ENCODE measurements at regions not wholly inside any gene's neighbourhood (a gene's known extent, or its start where the extent isn't known, plus 50 kb on each side); places are given as distances from the start of the nearest gene placed in this dataset.
A peak's percentile ranks its signal among the peaks of the same experiment; 100 is the strongest.
"Not testable (repeated sequence)": the region's sequence is repeated elsewhere in the genome, so short reads cannot be mapped to it uniquely, and the experiment has no call there.

- no peak for DNase-seq
- H3K4me3 Mint-ChIP-seq = no peak overlapping the region
- intact Hi-C loops (cut with micrococcal nuclease) = loop anchor here (5.0 kb wide), 1 partner anchor 33 kb away; no protein-coding TSS in a partner anchor
- H3K27ac Mint-ChIP-seq = no peak overlapping the region
- peaks cover 23% of the 10 kb centered on the region for H3K4me1 Mint-ChIP-seq
- no peaks in the 10 kb centered on the region for H3K9me3 Mint-ChIP-seq
- no peaks in the 10 kb centered on the region for H3K27me3 Mint-ChIP-seq
- no peaks in the 10 kb centered on the region for H3K36me3 Mint-ChIP-seq (ENCODE audit: low read depth)
Measured at GRCh38 chr1:212155219-212155618, 119.7 kb downstream of the DTL start.

DNA sequence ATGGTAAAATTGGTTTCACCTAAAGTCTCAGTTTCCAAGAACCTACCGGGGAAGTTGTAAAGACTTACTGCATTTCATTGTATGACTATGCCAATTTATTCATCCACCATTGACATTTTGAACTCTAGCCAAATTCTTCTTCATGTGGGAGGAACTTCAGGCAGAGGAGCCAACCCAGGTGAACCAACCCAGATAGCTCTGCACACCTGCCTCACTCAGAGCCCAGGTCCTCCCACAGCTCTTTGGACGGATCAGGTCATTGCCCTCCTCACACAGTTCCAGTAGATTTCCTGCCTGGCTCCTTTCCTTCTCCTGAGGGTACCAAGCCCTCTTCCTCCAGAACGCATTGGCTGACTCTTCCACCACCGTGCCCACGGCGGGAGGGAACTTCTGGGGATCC lies 121.7 kb downstream of the DTL start:
- Mint-ChIP-seq H3K27me3 (no peaks in the 10 kb centered on the region), H3K4me3 (no peak overlapping the region), H3K36me3 (ENCODE audit: low read depth) (no peaks in the 10 kb centered on the region), H3K27ac (no peak overlapping the region), H3K9me3 (peaks cover 3% of the 10 kb centered on the region), H3K4me1 (peaks cover 34% of the 10 kb centered on the region)
- no peak for DNase-seq
- intact Hi-C loops (cut with micrococcal nuclease) = loop anchor here (5.0 kb wide), 1 partner anchor 35 kb away; no protein-coding TSS in a partner anchor

GRCh38 chr1:212158912-212159796 lies 123.6 kb downstream of the DTL start:
- Mint-ChIP-seq H3K27ac (peak overlapping the region; percentile 63), H3K27me3 (no peaks in the 10 kb centered on the region), H3K4me3 (peak overlapping the region; percentile 17), H3K4me1 (peaks cover 41% of the 10 kb centered on the region), H3K36me3 (ENCODE audit: low read depth) (no peaks in the 10 kb centered on the region), H3K9me3 (peaks cover 3% of the 10 kb centered on the region)
- intact Hi-C loops (cut with micrococcal nuclease) = loop anchor here (5.0 kb wide), 1 partner anchor 37 kb away; no protein-coding TSS in a partner anchor
- DNase-seq = peak; percentile 75

- intact Hi-C loops (cut with micrococcal nuclease) = loop anchor here (1.0 to 2.0 kb wide), 4 partner anchors 57 to 133 kb away; partner anchors contain the start of gene PPP2R5A
- H3K9me3 Mint-ChIP-seq = peaks cover 3% of the 10 kb centered on the region
- peak overlapping the region; percentile 51 for H3K4me3 Mint-ChIP-seq
- peaks cover 41% of the 10 kb centered on the region for H3K4me1 Mint-ChIP-seq
- peak; percentile 67 for DNase-seq
- no peaks in the 10 kb centered on the region for H3K27me3 Mint-ChIP-seq
- H3K27ac Mint-ChIP-seq = peak overlapping the region; percentile 65
- H3K36me3 Mint-ChIP-seq (ENCODE audit: low read depth) = no peaks in the 10 kb centered on the region
Measured at GRCh38 chr1:212161231-212161781, 123.9 kb upstream of the PPP2R5A start.

- Mint-ChIP-seq H3K27ac (peak overlapping the region; percentile 72), H3K36me3 (ENCODE audit: low read depth) (no peaks in the 10 kb centered on the region), H3K4me3 (peak overlapping the region; percentile 47), H3K27me3 (no peaks in the 10 kb centered on the region), H3K9me3 (peaks cover 3% of the 10 kb centered on the region), H3K4me1 (peaks cover 37% of the 10 kb centered on the region)
- intact Hi-C loops (cut with micrococcal nuclease) = loop anchor here (2.0 kb wide), 1 partner anchor 16 kb away; no protein-coding TSS in a partner anchor
- DNase-seq = peak; percentile 79
Measured at GRCh38 chr1:212162635-212163034, 122.6 kb upstream of the PPP2R5A start.

DNA sequence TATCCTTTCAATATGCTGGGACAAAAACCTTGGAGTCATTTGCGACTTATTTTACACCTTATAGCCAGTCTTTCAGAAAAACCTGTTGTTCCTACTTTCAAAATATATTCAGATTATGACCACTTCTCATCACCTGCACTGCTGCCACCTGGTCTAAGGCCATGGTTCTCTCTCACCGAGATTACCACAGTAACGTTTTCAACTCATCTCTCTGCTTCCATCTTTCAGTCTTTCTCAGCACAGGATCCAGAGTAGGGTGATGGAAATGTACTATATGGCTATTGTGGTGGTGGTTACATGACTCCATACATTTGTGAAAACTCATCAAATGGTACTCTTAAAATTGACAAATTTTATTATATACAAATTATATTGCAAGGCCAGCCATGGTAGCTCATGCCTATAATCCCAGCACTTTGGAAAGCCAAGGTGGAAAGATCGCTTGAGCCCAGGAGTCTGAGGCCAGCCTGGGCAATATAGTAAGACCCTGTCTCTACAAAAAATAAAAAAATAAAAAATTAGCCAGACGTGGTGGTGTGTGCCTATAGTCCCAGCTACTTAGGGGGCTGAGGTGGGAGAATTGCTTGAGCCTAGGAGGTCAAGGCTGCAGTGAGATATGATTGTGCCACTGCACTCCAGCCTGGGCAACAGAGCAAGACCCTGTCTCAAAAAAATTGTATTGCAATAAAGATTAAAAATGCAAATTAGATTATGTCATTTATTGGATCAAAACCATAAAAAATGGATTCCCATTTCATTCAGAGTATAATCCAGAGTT lies 120.9 kb upstream of the PPP2R5A start:
- H3K36me3 Mint-ChIP-seq (ENCODE audit: low read depth) = peaks cover 2% of the 10 kb centered on the region
- no peaks in the 10 kb centered on the region for H3K27me3 Mint-ChIP-seq
- H3K27ac Mint-ChIP-seq = no peak overlapping the region
- H3K9me3 Mint-ChIP-seq = peaks cover 3% of the 10 kb centered on the region
- intact Hi-C loops (cut with micrococcal nuclease) = no loop called here
- no peak overlapping the region for H3K4me3 Mint-ChIP-seq
- no peak for DNase-seq
- H3K4me1 Mint-ChIP-seq = peaks cover 26% of the 10 kb centered on the region

GRCh38 chr1:212166244-212166643 lies 119.0 kb upstream of the PPP2R5A start:
- no peaks in the 10 kb centered on the region for H3K27me3 Mint-ChIP-seq
- peaks cover 3% of the 10 kb centered on the region for H3K36me3 Mint-ChIP-seq (ENCODE audit: low read depth)
- H3K4me3 Mint-ChIP-seq = no peak overlapping the region
- peaks cover 3% of the 10 kb centered on the region for H3K9me3 Mint-ChIP-seq
- intact Hi-C loops (cut with micrococcal nuclease) = no loop called here
- H3K27ac Mint-ChIP-seq = no peak overlapping the region
- no peak for DNase-seq
- H3K4me1 Mint-ChIP-seq = peaks cover 17% of the 10 kb centered on the region

GRCh38 chr1:212166644-212167043 lies 118.6 kb upstream of the PPP2R5A start:
- H3K27me3 Mint-ChIP-seq = no peaks in the 10 kb centered on the region
- peaks cover 13% of the 10 kb centered on the region for H3K4me1 Mint-ChIP-seq
- no peak overlapping the region for H3K27ac Mint-ChIP-seq
- H3K4me3 Mint-ChIP-seq = no peak overlapping the region
- peaks cover 1% of the 10 kb centered on the region for H3K9me3 Mint-ChIP-seq
- H3K36me3 Mint-ChIP-seq (ENCODE audit: low read depth) = peaks cover 3% of the 10 kb centered on the region
- intact Hi-C loops (cut with micrococcal nuclease) = no loop called here
- no peak for DNase-seq

DNA sequence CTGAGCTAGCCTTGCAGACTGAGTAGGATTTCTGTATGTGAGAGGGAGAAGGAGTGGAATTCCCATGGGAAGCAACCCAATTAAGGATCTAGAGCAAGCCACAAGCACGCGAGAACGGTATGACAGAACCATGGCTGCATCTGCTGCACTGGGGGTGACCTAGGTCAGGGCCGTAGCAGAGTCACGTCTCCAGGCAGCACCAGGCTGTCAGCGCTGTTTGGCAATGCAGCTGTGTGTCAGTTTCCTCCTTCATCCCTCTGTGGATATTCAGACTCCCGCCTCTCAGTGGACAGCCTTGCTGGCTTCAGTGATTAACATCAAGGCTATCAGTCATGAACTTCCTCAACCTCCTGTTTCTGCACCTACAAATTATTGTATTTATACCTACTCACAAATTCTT lies 118.1 kb upstream of the PPP2R5A start:
- intact Hi-C loops (cut with micrococcal nuclease) = no loop called here

DNA sequence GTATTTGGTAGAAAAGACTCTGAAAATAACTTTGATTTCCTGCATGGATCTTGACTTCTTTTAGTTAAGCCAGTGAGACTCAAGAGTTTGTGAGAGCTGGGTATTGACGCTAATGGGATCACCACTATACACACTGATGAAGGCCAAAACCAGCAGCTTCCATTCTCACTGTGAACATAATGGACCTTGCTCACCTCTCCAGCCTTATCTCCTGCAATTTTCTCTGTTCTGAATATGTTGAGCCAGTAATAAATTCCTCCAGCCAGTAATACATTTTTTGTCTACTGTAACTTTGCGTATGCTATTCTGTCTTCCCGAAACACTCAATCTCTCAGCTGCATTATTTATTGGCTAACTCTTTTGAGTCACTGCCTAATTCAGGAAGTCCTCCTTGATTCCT lies 111.6 kb upstream of the PPP2R5A start:
- H3K9me3 Mint-ChIP-seq = no peaks in the 10 kb centered on the region
- peaks cover 3% of the 10 kb centered on the region for H3K36me3 Mint-ChIP-seq (ENCODE audit: low read depth)
- intact Hi-C loops (cut with micrococcal nuclease) = no loop called here

More for the DNA sequence above, 118.1 kb upstream of the PPP2R5A start:
- Mint-ChIP-seq H3K27ac (no peak overlapping the region), H3K9me3 (no peaks in the 10 kb centered on the region), H3K4me3 (no peak overlapping the region), H3K27me3 (no peaks in the 10 kb centered on the region), H3K4me1 (peaks cover 11% of the 10 kb centered on the region), H3K36me3 (ENCODE audit: low read depth) (peaks cover 3% of the 10 kb centered on the region)
- no peak for DNase-seq

GRCh38 chr1:212174295-212174694 lies 110.9 kb upstream of the PPP2R5A start:
- intact Hi-C loops (cut with micrococcal nuclease); H3K9me3 Mint-ChIP-seq; H3K27me3 Mint-ChIP-seq; H3K36me3 Mint-ChIP-seq (ENCODE audit: low read depth); H3K4me3 Mint-ChIP-seq; H3K4me1 Mint-ChIP-seq; DNase-seq; H3K27ac Mint-ChIP-seq: not testable (repeated sequence)

More for the DNA sequence above, 111.6 kb upstream of the PPP2R5A start:
- Mint-ChIP-seq H3K27ac (no peak overlapping the region), H3K4me3 (no peak overlapping the region), H3K4me1 (peaks cover 3% of the 10 kb centered on the region), H3K27me3 (no peaks in the 10 kb centered on the region)
- no peak for DNase-seq

DNA sequence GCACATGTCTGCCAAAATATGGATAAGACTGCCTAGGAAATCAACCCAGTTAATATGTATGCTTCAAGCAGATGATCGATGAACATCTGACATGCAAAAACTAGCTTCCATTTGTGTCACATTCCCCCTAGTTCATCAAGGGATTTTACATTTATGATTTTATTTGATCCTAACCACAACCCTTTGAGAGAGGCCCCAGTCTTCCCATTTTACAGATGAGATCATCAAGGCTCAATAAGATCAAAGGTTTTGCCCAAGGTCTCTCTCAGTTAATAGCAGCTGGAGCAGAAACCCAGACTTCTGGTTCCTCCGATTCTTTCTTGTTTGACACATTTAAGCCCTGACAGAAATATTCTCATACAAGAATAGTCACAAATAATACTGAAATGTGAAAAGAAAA lies 107.7 kb upstream of the PPP2R5A start:
- Mint-ChIP-seq H3K27me3 (no peaks in the 10 kb centered on the region), H3K4me1 (peaks cover 3% of the 10 kb centered on the region), H3K36me3 (ENCODE audit: low read depth) (no peaks in the 10 kb centered on the region), H3K9me3 (no peaks in the 10 kb centered on the region), H3K27ac (no peak overlapping the region), H3K4me3 (no peak overlapping the region)
- no peak for DNase-seq
- intact Hi-C loops (cut with micrococcal nuclease) = loop anchor here (5.0 kb wide), 1 partner anchor 40 kb away; no protein-coding TSS in a partner anchor

GRCh38 chr1:212178851-212179250 lies 106.4 kb upstream of the PPP2R5A start:
- H3K27ac Mint-ChIP-seq = no peak overlapping the region
- intact Hi-C loops (cut with micrococcal nuclease) = loop anchor here (2.0 to 5.0 kb wide), 2 partner anchors 16 to 38 kb away; no protein-coding TSS in a partner anchor
- H3K9me3 Mint-ChIP-seq = no peaks in the 10 kb centered on the region
- H3K4me1 Mint-ChIP-seq = peaks cover 3% of the 10 kb centered on the region
- DNase-seq = no peak
- no peak overlapping the region for H3K4me3 Mint-ChIP-seq
- no peaks in the 10 kb centered on the region for H3K27me3 Mint-ChIP-seq
- no peaks in the 10 kb centered on the region for H3K36me3 Mint-ChIP-seq (ENCODE audit: low read depth)
